Gastrocnemius medialis (tissue), 4 donors: ENCODE measurements at regions not wholly inside any gene's neighbourhood (a gene's known extent, or its start where the extent isn't known, plus 50 kb on each side); places are given as distances from the start of the nearest gene placed in this dataset.

Experiments
- ATAC-seq, 2 donors: fragments of 150-250 bp; one replicate each; pipeline ENCODE4 v1.9.1; 2016
- DNase-seq, 2 donors: peaks; one replicate each; pipeline ENCODE4 v3.0.0-alpha.2; 2019
- H3K27ac ChIP-seq, 4 donors: fragments of 200-600 bp; sonication (generic); 1 replicate in 1 of 4; 2 replicates in 3 of 4; pipeline ENCODE4 v1.5.1; 2016 to 2018; ENCODE audit warnings: mild to moderate bottlenecking in 2 of 4, moderate library complexity in 1 of 4
- H3K27me3 ChIP-seq, 3 donors: fragments of 200-600 bp; sonication (generic) in 2 of 3; 1 replicate in 1 of 3; 2 replicates in 2 of 3; pipeline versions ENCODE4 v1.5.1 to v1.6.0; 2016 to 2019; ENCODE audit warnings: mild to moderate bottlenecking in 1 of 3, moderate library complexity in 1 of 3
- H3K36me3 ChIP-seq, 2 donors: fragments of 200-600 bp; sonication (generic) in 1 of 2; one replicate each; pipeline ENCODE4 v1.5.1; 2017 to 2018
- H3K4me1 ChIP-seq, 2 donors: fragments of 200-600 bp; sonication (generic) in 1 of 2; one replicate each; pipeline ENCODE4 v1.5.1; 2016 to 2017; ENCODE audit warnings: mild to moderate bottlenecking in 2 of 2
- H3K4me3 ChIP-seq, 4 donors: fragments of 200-600 bp; sonication (generic) in 3 of 4; 1 replicate in 1 of 4; 2 replicates in 3 of 4; pipeline ENCODE4 v1.5.1; 2016 to 2019; ENCODE audit warnings: mild to moderate bottlenecking in 2 of 4
- H3K9me3 ChIP-seq, 3 donors: fragments of 200-600 bp; sonication (generic) in 2 of 3; 1 replicate in 1 of 3; 2 replicates in 2 of 3; pipeline ENCODE4 v1.5.1; 2016 to 2019
- CTCF ChIP-seq, 5 experiments: fragments of 450-650 bp in 3 of 5; fragments of 200-600 bp in 2 of 5; sonication (generic) in 2 of 5; IDR thresholded peaks in 4 of 5; conservative IDR thresholded peaks in 1 of 5; 1 replicate in 4 of 5; 2 replicates in 1 of 5; pipeline ENCODE4 v1.5.1; 2016 to 2019; ENCODE audit warnings: antibody characterized with exemption in 5 of 5, mild to moderate bottlenecking in 3 of 5, moderate library complexity in 3 of 5
- POLR2A ChIP-seq, 2 donors: fragments of 450-650 bp; IDR thresholded peaks; one replicate each; pipeline ENCODE4 v1.6.1; 2017; ENCODE audit warnings: antibody characterized with exemption in 2 of 2, mild to moderate bottlenecking in 2 of 2, moderate library complexity in 2 of 2
- in situ Hi-C, 4 donors: fragments of 200-750 bp; cut with MboI; loops; one replicate each; pipeline versions ENCODE4 v1.15.0 to v1.8.0; 2017; ENCODE audit warnings: low sequenced_read_pairs in 4 of 4
- intact Hi-C: fragments of 100-400 bp; cut with DNase I; formaldehyde crosslinking; loops from one replicate; pipeline ENCODE4 v1.15.1; 2023; ENCODE audit warnings: low total_unique reads

GRCh38 chr9:117464941-117465616 is 50.2 kb upstream of the ASTN2 start:
- in situ Hi-C loops: no loop called here
- DNase-seq: peak; percentile 14 to 34
- ATAC-seq: peak; percentile 75 to 84

More at GRCh38 chr9:117464941-117465616, 50.2 kb upstream of the ASTN2 start:
- intact Hi-C loops: no loop called here
- peaks cover 0 to 13% of the 10 kb centered on the region in 2 donors for H3K4me1 ChIP-seq
- TF ChIP-seq CTCF (IDR thresholded peaks at IDR 0.05 in 4 of 5, conservative IDR thresholded peaks at IDR 0.05 in 1 of 5): no peak
- TF ChIP-seq POLR2A (IDR thresholded peaks at IDR 0.05): no peak
- no peak overlapping the region for H3K4me3 ChIP-seq
- no peaks in the 10 kb centered on the region for H3K36me3 ChIP-seq
- peak overlapping the region in 2 of 4 donors; percentile 34 to 76 for H3K27ac ChIP-seq
- no peaks in the 10 kb centered on the region for H3K9me3 ChIP-seq
- H3K27me3 ChIP-seq: no peaks in the 10 kb centered on the region
